Ishikawa (cell line): ENCODE measurements at regions not wholly inside any gene's neighbourhood (a gene's known extent, or its start where the extent isn't known, plus 50 kb on each side); places are given as distances from the start of the nearest gene placed in this dataset.

Source experiments
- EP300 ChIP-seq: IDR thresholded peaks from 2 replicates; pipeline ENCODE4 v1.6.1; 2012; ENCODE audit warnings: borderline replicate concordance
- NFIC ChIP-seq: IDR thresholded peaks from 2 replicates; pipeline ENCODE4 v1.6.1; 2012
- TAF1 ChIP-seq: IDR thresholded peaks from 2 replicates; pipeline ENCODE4 v1.6.1; 2012; ENCODE audit warnings: low read depth, mild to moderate bottlenecking
- TEAD4 ChIP-seq: IDR thresholded peaks from 2 replicates; pipeline ENCODE4 v1.6.1; 2012
- USF1 ChIP-seq: IDR thresholded peaks from 2 replicates; pipeline ENCODE4 v1.6.1; 2012

- TF ChIP-seq EP300 (no peak), TEAD4 (no peak), TAF1 (no peak), NFIC (no peak), USF1 (no peak)
These were observed 304.0 kb downstream of the MBD2 start for GRCh38 chr18:53920312-53921075.
